ENCODE measurements at regions not wholly inside any gene's neighbourhood (a gene's known extent, or its start where the extent isn't known, plus 50 kb on each side); places are given as distances from the start of the nearest gene placed in this dataset.

DNA sequence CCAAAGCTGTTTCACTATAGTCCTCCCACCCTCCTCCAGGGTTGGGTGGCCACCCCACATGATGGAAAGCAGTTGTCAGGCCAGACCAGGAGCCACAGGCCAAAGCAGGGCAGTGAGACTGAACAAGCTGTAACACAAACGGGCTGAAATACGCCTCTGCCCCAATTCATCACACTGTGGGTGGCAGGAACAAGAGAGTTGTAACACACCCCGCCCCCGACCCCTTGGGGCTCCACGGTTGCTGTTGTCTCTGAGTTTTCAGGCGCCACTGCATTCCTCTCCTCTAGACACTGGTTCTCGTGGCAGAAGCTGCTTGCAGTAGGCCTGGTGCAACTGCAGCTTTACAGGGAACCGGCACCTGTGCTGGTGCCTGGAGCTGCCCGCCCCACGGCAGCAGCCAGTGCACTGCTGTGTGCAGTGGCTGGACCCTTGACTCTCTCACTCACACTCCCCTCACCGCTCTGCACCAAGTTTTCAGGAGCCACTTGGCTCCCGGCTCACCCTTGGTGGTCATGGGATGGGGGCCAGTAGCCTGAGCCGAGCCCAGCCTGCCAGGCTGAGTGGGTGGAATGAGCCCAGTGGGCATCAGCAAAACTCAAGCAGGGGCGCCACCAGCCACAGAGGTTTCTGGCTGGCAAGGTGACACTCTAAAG lies 1314.5 kb upstream of the MIR17HG start:
- in situ Hi-C loops (cut with MboI; ENCODE audit: low sequenced_read_pairs): no loop called here

More for the DNA sequence above, 1314.5 kb upstream of the MIR17HG start:
- 53% methylated on average over 4 of the region's 14 CpGs; no CpG with 5 or more reads in 1 of the 2 experiments for WGBS, 2 experiments (ENCODE audit: extremely low coverage in 2 of 2, insufficient read length in 1 of 2)
- Histone ChIP-seq H3K4me3 (ENCODE audit: insufficient read depth, low read depth, low read length) (no peak overlapping the region), H3K18ac (ENCODE audit: low read depth, low read length) (no peak overlapping the region), H3K27ac (ENCODE audit: insufficient read depth, low read length) (no peak overlapping the region), H3K23ac (ENCODE audit: low read depth, low read length) (no peak overlapping the region), H2BK5ac (ENCODE audit: low read depth, low read length, poor library complexity, severe bottlenecking) (no peak overlapping the region), H3K9me1 (ENCODE audit: insufficient read depth, low read length) (no peaks in the 10 kb centered on the region), H3K14ac (replicated peaks; ENCODE audit: low read depth, low read length) (no peak overlapping the region), H2BK120ac (ENCODE audit: low read depth, low read length) (no peak overlapping the region), H3K27me3 (ENCODE audit: control insufficient read depth, insufficient read depth, low read length) (no peaks in the 10 kb centered on the region), H3K4me2 (ENCODE audit: low read depth, low read length) (no peak overlapping the region), H2AK9ac (replicated peaks; ENCODE audit: low read depth, low read length, poor library complexity) (no peak overlapping the region), H3K9me3 (ENCODE audit: control insufficient read depth, insufficient read depth, low read length) (peaks cover 12% of the 10 kb centered on the region), H4K5ac (ENCODE audit: low read depth, low read length) (no peak overlapping the region), H3K79me1 (ENCODE audit: low read depth in 1 of 2, low read length in 2 of 2) (no peaks in the 10 kb centered on the region), H2AK5ac (ENCODE audit: low read depth, low read length) (no peak overlapping the region), H3K4ac (ENCODE audit: low read depth, low read length) (no peak overlapping the region), H4K8ac (ENCODE audit: low read depth in 2 of 2, low read length in 2 of 2) (no peak overlapping the region), H4K91ac (ENCODE audit: insufficient read depth, low read depth, low read length) (no peak overlapping the region), H2BK15ac (ENCODE audit: low read depth, low read length) (no peak overlapping the region), H3K9ac (ENCODE audit: low read depth, low read length) (no peak overlapping the region), H2BK20ac (ENCODE audit: low read depth, low read length) (no peak overlapping the region), H3K56ac (ENCODE audit: extremely low read depth, insufficient read depth, low read length) (no peak overlapping the region), H3K36me3 (ENCODE audit: control insufficient read depth, insufficient read depth, low read length) (no peaks in the 10 kb centered on the region), H3K4me1 (ENCODE audit: control insufficient read depth, insufficient read depth, low read length) (no peaks in the 10 kb centered on the region), H2AFZ (replicated peaks; ENCODE audit: low read length, poor library complexity) (no peak overlapping the region), H4K20me1 (ENCODE audit: insufficient read depth, low read length) (no peaks in the 10 kb centered on the region)
- no TSS peak for BruUV-seq (replicated peaks)
- ChIA-PET CTCF (no interaction called here), POLR2A (ENCODE audit: unreplicated experiment) (no interaction called here)
- no peak for ATAC-seq (ENCODE audit: low read depth)
- no peak for TF ChIP-seq MXI1 (IDR thresholded peaks at IDR 0.05; ENCODE audit: borderline replicate concordance, low read depth, low read length)
- TF ChIP-seq, protein P1, sequence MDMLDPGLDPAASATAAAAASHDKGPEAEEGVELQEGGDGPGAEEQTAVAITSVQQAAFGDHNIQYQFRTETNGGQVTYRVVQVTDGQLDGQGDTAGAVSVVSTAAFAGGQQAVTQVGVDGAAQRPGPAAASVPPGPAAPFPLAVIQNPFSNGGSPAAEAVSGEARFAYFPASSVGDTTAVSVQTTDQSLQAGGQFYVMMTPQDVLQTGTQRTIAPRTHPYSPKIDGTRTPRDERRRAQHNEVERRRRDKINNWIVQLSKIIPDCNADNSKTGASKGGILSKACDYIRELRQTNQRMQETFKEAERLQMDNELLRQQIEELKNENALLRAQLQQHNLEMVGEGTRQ (IDR thresholded peaks at IDR 0.05; ENCODE audit: low read depth, low read length): no peak
- TF ChIP-seq CHD1 (IDR thresholded peaks at IDR 0.05; ENCODE audit: low read depth, low read length): no peak
- TF ChIP-seq MAFK (IDR thresholded peaks at IDR 0.05; ENCODE audit: low read depth, low read length): no peak
- TF ChIP-seq RCOR1 (IDR thresholded peaks at IDR 0.05; ENCODE audit: insufficient replicate concordance, low read length): no peak
- intact Hi-C loops (cut with micrococcal nuclease) (no loop called here), dilution Hi-C loops (cut with HindIII; ENCODE audit: low sequenced_read_pairs, unreplicated experiment) (no loop called here)
- no peak for DNase-seq

Measured in IMR-90 (cell line).